ENCODE measurements at regions not wholly inside any gene's neighbourhood (a gene's known extent, or its start where the extent isn't known, plus 50 kb on each side); places are given as distances from the start of the nearest gene placed in this dataset.

DNA sequence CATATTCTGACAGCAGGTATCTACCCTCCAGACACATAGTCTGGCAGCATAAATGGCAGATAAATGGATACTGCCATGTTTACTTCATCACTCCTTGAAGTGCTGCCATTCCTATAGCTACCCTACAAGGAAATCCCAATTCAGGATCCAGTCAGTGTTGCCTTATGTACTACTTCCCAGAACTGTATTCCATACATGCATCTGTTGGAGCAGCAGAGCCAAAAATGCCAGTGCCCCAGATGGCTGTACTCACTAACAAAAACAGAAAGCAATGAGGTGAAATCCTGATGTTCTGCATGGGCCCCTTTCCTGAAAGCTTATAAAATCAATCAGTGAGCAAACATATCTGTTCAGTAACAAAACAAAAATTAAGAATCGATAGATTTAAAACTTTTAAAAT, 490.0 kb upstream of the COX7C start:
- TF ChIP-seq, protein P1, sequence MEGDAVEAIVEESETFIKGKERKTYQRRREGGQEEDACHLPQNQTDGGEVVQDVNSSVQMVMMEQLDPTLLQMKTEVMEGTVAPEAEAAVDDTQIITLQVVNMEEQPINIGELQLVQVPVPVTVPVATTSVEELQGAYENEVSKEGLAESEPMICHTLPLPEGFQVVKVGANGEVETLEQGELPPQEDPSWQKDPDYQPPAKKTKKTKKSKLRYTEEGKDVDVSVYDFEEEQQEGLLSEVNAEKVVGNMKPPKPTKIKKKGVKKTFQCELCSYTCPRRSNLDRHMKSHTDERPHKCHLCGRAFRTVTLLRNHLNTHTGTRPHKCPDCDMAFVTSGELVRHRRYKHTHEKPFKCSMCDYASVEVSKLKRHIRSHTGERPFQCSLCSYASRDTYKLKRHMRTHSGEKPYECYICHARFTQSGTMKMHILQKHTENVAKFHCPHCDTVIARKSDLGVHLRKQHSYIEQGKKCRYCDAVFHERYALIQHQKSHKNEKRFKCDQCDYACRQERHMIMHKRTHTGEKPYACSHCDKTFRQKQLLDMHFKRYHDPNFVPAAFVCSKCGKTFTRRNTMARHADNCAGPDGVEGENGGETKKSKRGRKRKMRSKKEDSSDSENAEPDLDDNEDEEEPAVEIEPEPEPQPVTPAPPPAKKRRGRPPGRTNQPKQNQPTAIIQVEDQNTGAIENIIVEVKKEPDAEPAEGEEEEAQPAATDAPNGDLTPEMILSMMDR (conservative IDR thresholded peaks at IDR 0.05; ENCODE audit: low read depth, low read length): no peak
- TF ChIP-seq EZH2 (IDR thresholded peaks at IDR 0.05; ENCODE audit: borderline replicate concordance, low read depth, low read length, poor library complexity, severe bottlenecking): no peak

All from A673 (cell line).